GM19193 (cell line): ENCODE measurements at regions not wholly inside any gene's neighbourhood (a gene's known extent, or its start where the extent isn't known, plus 50 kb on each side); places are given as distances from the start of the nearest gene placed in this dataset.

ENCODE experiments used
- POLR2A ChIP-seq: IDR thresholded peaks from 4 replicates; pipeline ENCODE4 v1.6.1; 2011; ENCODE audit not compliant: insufficient read depth, insufficient read length; ENCODE audit errors: extremely low read depth

GRCh38 chr2:38215993-38216392 is 140.0 kb upstream of the CYP1B1 start:
- TF ChIP-seq POLR2A, result no peak

GRCh38 chr2:38215522-38215921 is 139.6 kb upstream of the CYP1B1 start:
- TF ChIP-seq POLR2A, result no peak

GRCh38 chr2:38214209-38214717 is 138.3 kb upstream of the CYP1B1 start:
- TF ChIP-seq POLR2A, result no peak

- TF ChIP-seq POLR2A, result no peak
Observed at GRCh38 chr2:38213619-38214167, 137.7 kb upstream of the CYP1B1 start.

GRCh38 chr2:38212312-38212711 is 136.4 kb upstream of the CYP1B1 start:
- no peak for TF ChIP-seq POLR2A

GRCh38 chr2:38207168-38207567 is 131.2 kb upstream of the CYP1B1 start:
- TF ChIP-seq POLR2A, result no peak

GRCh38 chr2:38203446-38203810 is 127.5 kb upstream of the CYP1B1 start:
- no peak for TF ChIP-seq POLR2A

- no peak for TF ChIP-seq POLR2A
Observed at GRCh38 chr2:38202713-38203445, 126.9 kb upstream of the CYP1B1 start.

GRCh38 chr2:38201784-38202183 is 125.8 kb upstream of the CYP1B1 start:
- no peak for TF ChIP-seq POLR2A

GRCh38 chr2:38200598-38200997 is 124.6 kb upstream of the CYP1B1 start:
- TF ChIP-seq POLR2A, result no peak

- TF ChIP-seq POLR2A, result no peak
Observed at GRCh38 chr2:38199127-38199526, 123.2 kb upstream of the CYP1B1 start.

GRCh38 chr2:38194751-38195150 is 118.8 kb upstream of the CYP1B1 start:
- no peak for TF ChIP-seq POLR2A

- TF ChIP-seq POLR2A, result no peak
Observed at GRCh38 chr2:38192976-38193375, 117.0 kb upstream of the CYP1B1 start.

- TF ChIP-seq POLR2A, result no peak
Observed at GRCh38 chr2:38192046-38192445, 116.1 kb upstream of the CYP1B1 start.

- no peak for TF ChIP-seq POLR2A
Observed at GRCh38 chr2:38191516-38191915, 115.6 kb upstream of the CYP1B1 start.

- no peak for TF ChIP-seq POLR2A
Observed at GRCh38 chr2:38190542-38191218, 114.7 kb upstream of the CYP1B1 start.

- no peak for TF ChIP-seq POLR2A
Observed at GRCh38 chr2:38187541-38188011, 111.6 kb upstream of the CYP1B1 start.

- no peak for TF ChIP-seq POLR2A
Observed at GRCh38 chr2:38185012-38185491, 109.1 kb upstream of the CYP1B1 start.
